NCI-H1105 (cell line): ENCODE measurements at regions not wholly inside any gene's neighbourhood (a gene's known extent, or its start where the extent isn't known, plus 50 kb on each side); places are given as distances from the start of the nearest gene placed in this dataset.

Source experiments
- DNase-seq: peaks from one replicate; lab custom pipeline; 2025; lab: John Stamatoyannopoulos, UW

GRCh38 chr2:125861461-125861860, 794.5 kb upstream of the GYPC start:
- DNase-seq, result no peak

DNA sequence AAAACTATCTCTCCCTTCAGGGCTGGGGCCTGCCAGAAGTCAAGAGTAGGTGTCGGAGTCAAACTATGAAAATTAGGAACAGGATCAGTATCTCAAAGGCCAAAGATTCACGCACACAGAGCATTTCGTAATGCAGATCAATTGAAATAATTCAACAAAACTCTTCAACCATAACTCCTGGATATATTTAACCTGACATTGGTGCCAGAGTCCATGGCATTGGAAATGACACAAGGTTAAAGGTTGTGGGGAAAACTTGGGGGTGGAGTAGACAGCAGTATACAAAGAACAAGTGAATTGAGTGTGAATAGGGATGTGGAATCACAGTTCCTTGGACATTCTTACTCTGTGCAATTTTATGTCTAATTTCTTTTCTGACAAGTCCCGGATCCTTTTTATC, 788.0 kb upstream of the GYPC start:
- no peak for DNase-seq

DNA sequence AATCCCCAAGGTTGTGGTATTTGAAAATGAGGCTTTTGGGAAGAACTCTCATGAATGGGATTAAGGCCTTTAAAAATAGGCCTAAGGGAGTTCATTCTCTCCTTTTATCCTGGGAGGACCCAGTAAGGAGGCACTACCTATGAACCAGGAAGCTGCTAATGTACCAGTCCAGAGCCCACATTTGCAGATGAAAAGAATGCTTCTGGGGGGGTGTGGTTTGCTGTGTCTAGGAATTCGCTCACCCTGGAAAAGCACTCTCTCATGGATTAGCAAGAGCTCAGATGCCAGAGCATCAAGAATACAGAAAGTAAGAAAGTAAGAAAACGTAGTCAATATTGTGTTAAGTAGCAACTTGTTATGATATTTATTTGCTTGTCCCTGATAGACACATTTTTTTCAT, 785.7 kb upstream of the GYPC start:
- DNase-seq, result no peak

DNA sequence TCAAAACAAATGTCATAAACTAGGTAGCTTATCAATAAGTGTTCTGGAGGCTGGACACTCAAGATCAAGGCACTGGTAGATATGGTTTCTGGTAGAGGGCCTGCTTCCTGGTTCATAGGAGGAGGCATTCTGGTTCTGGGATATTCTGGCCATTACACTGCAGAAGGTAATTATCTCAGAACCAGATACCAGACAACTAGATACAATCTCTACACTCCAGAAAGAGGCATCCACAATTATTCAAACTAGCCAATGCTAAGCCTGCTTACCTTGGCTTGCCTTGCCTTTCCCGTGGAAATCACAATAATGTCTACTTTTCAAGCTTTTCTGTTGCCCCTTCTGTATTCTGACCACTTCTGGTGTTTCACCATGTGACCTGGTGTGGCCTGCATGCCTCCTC, 785.2 kb upstream of the GYPC start:
- DNase-seq, result no peak

- DNase-seq, result no peak
Measured at GRCh38 chr2:125874564-125874963, 781.4 kb upstream of the GYPC start.

DNA sequence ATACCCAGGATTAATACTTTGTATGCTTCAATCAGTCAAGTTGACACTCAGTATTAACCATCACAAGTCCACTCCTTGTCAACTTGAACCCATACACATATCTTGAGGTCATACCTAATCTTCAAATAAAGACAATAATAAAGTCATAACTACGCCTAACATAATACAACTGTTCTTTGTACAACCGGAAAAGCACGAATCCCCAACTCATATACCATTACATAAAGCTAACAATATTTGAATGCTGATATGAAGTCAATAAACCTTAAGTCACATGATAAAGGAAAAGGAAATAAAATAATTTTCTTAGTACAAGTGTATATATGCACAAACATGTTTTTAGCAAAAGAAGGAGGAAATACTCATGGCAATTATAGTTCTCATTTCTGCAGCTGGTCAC, 770.6 kb upstream of the GYPC start:
- DNase-seq, result no peak

DNA sequence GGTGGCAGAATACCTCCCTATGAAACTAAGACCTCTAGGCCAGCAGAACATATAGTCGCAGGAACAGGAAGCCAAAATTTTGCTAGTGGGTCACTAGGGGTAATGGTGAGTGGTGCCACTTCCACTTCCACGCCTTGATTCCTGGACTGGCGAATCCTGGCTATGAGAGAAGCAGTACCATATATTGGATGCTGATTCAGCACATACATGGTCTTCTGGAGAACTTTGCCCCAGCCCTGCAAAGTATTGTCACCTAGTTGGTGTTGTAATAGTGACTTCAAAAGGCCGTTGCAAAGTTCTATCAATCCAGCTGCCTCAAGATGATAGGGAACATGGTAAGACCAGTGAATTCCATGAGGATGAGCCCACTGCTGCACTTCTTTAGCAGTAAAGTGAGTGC, 769.8 kb upstream of the GYPC start:
- no peak for DNase-seq

GRCh38 chr2:125901278-125901677, 754.7 kb upstream of the GYPC start:
- DNase-seq, result no peak

DNA sequence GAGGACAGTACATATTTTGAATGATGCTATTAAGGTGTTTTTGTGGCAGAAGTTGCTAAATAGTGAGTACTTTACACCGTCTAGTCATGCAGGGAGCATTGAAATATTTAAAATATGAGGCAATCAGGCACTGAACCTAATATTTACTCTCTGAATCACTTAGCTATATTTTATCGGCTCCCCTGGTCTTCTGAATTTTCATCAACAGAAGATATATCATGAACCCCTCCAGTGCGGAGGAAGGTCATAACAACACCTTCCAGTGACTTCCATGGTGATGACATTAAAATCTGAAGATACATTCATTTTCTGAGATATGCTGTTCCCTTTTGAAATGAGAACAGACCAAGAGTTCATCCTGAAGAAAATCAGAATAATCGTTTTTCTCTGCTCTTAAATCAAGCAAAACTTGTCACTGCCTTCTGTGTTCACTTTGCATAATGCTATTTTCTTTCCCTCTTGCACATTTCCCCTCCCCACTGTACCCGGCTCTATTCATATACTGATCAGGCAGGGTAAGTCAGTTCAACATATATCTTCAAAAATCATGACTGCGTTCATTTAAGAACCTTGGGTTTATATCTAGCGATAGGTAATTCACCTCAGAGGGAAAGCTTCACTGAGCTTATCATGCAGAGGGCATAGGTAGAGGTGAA, 729.9 kb upstream of the GYPC start:
- no peak for DNase-seq

DNA sequence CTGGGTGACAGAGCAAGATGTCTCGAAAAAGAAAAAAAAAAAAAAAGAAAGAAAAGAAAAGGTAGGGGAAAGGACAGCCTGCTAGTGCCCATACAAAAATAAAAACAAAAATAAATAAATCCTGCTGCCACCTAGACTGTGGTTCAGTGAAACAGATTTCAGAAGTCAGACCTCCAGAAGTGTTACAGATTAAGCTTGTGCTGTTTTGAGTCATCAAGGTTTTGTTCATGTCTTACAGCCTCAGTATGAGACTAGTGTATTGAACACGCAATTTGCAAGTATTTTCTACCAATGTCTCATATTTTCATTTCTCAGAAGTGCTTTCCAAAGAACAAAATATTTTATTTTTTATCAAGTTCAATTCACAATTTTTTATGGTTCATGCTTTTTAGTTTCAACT, 720.4 kb upstream of the GYPC start:
- no peak for DNase-seq

GRCh38 chr2:125942585-125943424, 713.2 kb upstream of the GYPC start:
- DNase-seq, result no peak

GRCh38 chr2:125959047-125959446, 696.9 kb upstream of the GYPC start:
- DNase-seq, result no peak

GRCh38 chr2:125961739-125962138, 694.2 kb upstream of the GYPC start:
- DNase-seq, result no peak

DNA sequence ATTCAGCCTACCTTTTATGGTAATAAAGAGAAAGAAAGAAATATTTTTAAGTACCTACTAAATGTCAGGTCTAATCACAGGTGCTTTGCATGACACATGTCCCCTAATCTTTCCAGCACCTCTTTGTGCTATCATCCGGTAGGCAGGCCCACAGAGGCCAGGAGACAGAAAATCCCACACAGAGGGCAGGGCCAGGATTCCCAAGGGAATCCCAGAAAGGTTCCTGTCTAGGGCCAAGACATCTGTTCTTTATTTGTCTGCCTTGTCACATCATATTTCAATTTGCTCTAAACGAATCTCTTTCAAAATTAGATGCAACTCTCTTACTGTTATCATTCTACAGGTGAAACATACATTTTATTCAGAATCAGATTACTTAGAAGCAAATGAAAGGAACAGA, 676.1 kb upstream of the GYPC start:
- DNase-seq, result no peak

- DNase-seq, result no peak
Measured at GRCh38 chr2:125983364-125983763, 672.6 kb upstream of the GYPC start.

- no peak for DNase-seq
Measured at GRCh38 chr2:126029316-126029715, 626.6 kb upstream of the GYPC start.

DNA sequence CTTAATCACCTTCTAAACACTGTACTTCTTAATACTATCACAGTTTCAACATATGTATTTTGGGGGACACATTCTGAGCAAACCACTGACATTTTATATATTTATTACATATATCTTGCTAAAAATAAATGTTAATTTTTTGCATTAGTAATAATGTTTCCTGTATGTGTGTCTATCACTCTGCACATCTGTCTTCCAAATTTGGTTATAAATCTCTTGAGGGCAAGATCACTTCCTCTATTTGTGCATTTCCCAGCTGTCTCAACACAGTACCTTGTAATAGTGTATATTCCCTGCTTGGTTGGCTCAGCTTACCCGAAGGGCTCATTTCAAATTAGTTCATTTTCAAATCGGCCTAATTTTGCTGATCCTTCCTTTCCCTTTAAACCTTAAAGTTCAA, 617.1 kb upstream of the GYPC start:
- no peak for DNase-seq

- DNase-seq, result no peak
Measured at GRCh38 chr2:126041391-126042047, 614.4 kb upstream of the GYPC start.

GRCh38 chr2:126042089-126042488, 613.9 kb upstream of the GYPC start:
- no peak for DNase-seq

GRCh38 chr2:126048719-126049118, 607.2 kb upstream of the GYPC start:
- no peak for DNase-seq

DNA sequence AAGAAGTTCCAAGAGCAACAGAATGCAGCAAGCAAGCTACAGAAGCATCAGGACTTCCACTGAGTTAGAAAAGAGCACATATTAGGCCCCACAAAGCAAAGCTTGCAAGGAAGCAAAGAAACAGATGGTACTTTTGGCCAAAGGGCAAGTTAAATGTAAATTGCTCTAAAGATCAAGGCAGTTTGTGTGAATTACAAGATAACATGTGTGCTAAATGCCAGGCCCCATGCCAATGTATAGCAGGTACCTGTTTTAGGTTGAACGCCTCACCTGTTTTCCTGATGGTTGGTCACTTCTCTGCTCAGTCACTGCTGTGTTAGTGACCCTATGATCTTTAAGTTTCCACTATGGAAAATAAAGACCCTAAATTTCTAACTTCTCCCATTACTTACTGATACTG, 606.5 kb upstream of the GYPC start:
- DNase-seq, result no peak

- no peak for DNase-seq
Measured at GRCh38 chr2:126050991-126051736, 604.8 kb upstream of the GYPC start.
